Suprapubic skin (tissue), 4 donors: ENCODE measurements at regions not wholly inside any gene's neighbourhood (a gene's known extent, or its start where the extent isn't known, plus 50 kb on each side); places are given as distances from the start of the nearest gene placed in this dataset.

Experiments
- DNase-seq, 2 donors: peaks; one replicate each; pipeline ENCODE4 v3.0.0-alpha.2; 2019; ENCODE audit warnings: low spot score in 2 of 2
- H3K27ac ChIP-seq: fragments of 200-600 bp; sonication (generic); one replicate; pipeline ENCODE4 v1.5.1; 2019
- H3K27me3 ChIP-seq: fragments of 200-600 bp; sonication (generic); one replicate; pipeline ENCODE4 v1.5.1; 2019
- H3K36me3 ChIP-seq: fragments of 200-600 bp; sonication (generic); one replicate; pipeline ENCODE4 v1.5.1; 2019
- H3K4me1 ChIP-seq: fragments of 200-600 bp; sonication (generic); one replicate; pipeline ENCODE4 v1.5.1; 2019
- H3K4me3 ChIP-seq: fragments of 200-600 bp; sonication (generic); one replicate; pipeline ENCODE4 v1.5.1; 2019; ENCODE audit warnings: mild to moderate bottlenecking
- H3K9me3 ChIP-seq: fragments of 200-600 bp; sonication (generic); one replicate; pipeline ENCODE4 v1.5.1; 2019
- CTCF ChIP-seq, 2 donors: fragments of 200-600 bp in 1 of 2; fragments of 450-650 bp in 1 of 2; sonication (generic) in 1 of 2; IDR thresholded peaks; one replicate each; pipeline ENCODE4 v1.5.1; 2016 to 2019; ENCODE audit warnings: antibody characterized with exemption in 2 of 2, mild to moderate bottlenecking in 1 of 2, moderate library complexity in 1 of 2
- EP300 ChIP-seq: sonication (generic); formaldehyde crosslinking; IDR thresholded peaks from one replicate; pipeline ENCODE4 v1.6.1; 2017; ENCODE audit warnings: antibody characterized with exemption
- POLR2A ChIP-seq, 2 donors: fragments of 450-650 bp; IDR thresholded peaks; one replicate each; pipeline ENCODE4 v1.6.1; 2017; ENCODE audit warnings: antibody characterized with exemption in 2 of 2, mild to moderate bottlenecking in 2 of 2, moderate library complexity in 2 of 2
- POLR2AphosphoS5 ChIP-seq, 3 donors: sonication (generic); formaldehyde crosslinking; IDR thresholded peaks; one replicate each; pipeline ENCODE4 v1.6.1; 2017; ENCODE audit warnings: antibody characterized with exemption in 3 of 3
- WGBS: methylation state at CpG from one replicate; pipeline ENCODE4 v1.1.5; 2018; 5-methylcytosine and 5-hydroxymethylcytosine counted together

GRCh38 chr11:134489728-134490127 is 77.7 kb upstream of the B3GAT1 start:
- no peaks in the 10 kb centered on the region for H3K9me3 ChIP-seq
- peak in 1 of 2 donors; percentile 44 for DNase-seq
- no peaks in the 10 kb centered on the region for H3K4me1 ChIP-seq
- 58% methylated on average over 5 of the region's 5 CpGs for WGBS
- no peak overlapping the region for H3K27ac ChIP-seq
- H3K27me3 ChIP-seq: peaks cover 13% of the 10 kb centered on the region
- H3K36me3 ChIP-seq: no peaks in the 10 kb centered on the region
- no peak overlapping the region for H3K4me3 ChIP-seq
- TF ChIP-seq POLR2AphosphoS5 (IDR thresholded peaks at IDR 0.05): no peak
- no peak for TF ChIP-seq CTCF (IDR thresholded peaks at IDR 0.05)
- TF ChIP-seq EP300: no peak
- no peak for TF ChIP-seq POLR2A (IDR thresholded peaks at IDR 0.05)

- peak in 1 of 2 donors; percentile 55 for DNase-seq
- Histone ChIP-seq H3K4me1 (no peaks in the 10 kb centered on the region), H3K9me3 (no peaks in the 10 kb centered on the region), H3K36me3 (no peaks in the 10 kb centered on the region), H3K4me3 (no peak overlapping the region), H3K27ac (no peak overlapping the region), H3K27me3 (peaks cover 13% of the 10 kb centered on the region)
- 79% methylated on average over 9 of the region's 9 CpGs for WGBS
- TF ChIP-seq EP300: no peak
- TF ChIP-seq POLR2AphosphoS5 (IDR thresholded peaks at IDR 0.05): no peak
- TF ChIP-seq CTCF (IDR thresholded peaks at IDR 0.05): no peak
- TF ChIP-seq POLR2A (IDR thresholded peaks at IDR 0.05): no peak
These were observed 76.9 kb upstream of the B3GAT1 start for GRCh38 chr11:134488913-134489312.

- H3K36me3 ChIP-seq: no peaks in the 10 kb centered on the region
- no peak overlapping the region for H3K27ac ChIP-seq
- H3K4me3 ChIP-seq: no peak overlapping the region
- no peak for TF ChIP-seq POLR2AphosphoS5 (IDR thresholded peaks at IDR 0.05)
- TF ChIP-seq EP300: no peak
- no peak for TF ChIP-seq CTCF (IDR thresholded peaks at IDR 0.05)
- no peak for TF ChIP-seq POLR2A (IDR thresholded peaks at IDR 0.05)
- DNase-seq: peak in 1 of 2 donors; percentile 26
- peaks cover 13% of the 10 kb centered on the region for H3K27me3 ChIP-seq
- no peaks in the 10 kb centered on the region for H3K9me3 ChIP-seq
- no peaks in the 10 kb centered on the region for H3K4me1 ChIP-seq
- 70% methylated on average over 4 of the region's 4 CpGs for WGBS
These were observed 76.5 kb upstream of the B3GAT1 start for GRCh38 chr11:134488512-134488911.

GRCh38 chr11:134487696-134488095 is 75.7 kb upstream of the B3GAT1 start:
- H3K27ac ChIP-seq: no peak overlapping the region
- H3K27me3 ChIP-seq: peaks cover 20% of the 10 kb centered on the region
- no peaks in the 10 kb centered on the region for H3K36me3 ChIP-seq
- no peak for TF ChIP-seq POLR2AphosphoS5 (IDR thresholded peaks at IDR 0.05)
- TF ChIP-seq POLR2A (IDR thresholded peaks at IDR 0.05): no peak
- TF ChIP-seq EP300: no peak
- no peak for TF ChIP-seq CTCF (IDR thresholded peaks at IDR 0.05)
- H3K4me1 ChIP-seq: no peaks in the 10 kb centered on the region
- no peaks in the 10 kb centered on the region for H3K9me3 ChIP-seq
- no peak overlapping the region for H3K4me3 ChIP-seq
- DNase-seq: no peak
- WGBS: 78% methylated on average over 3 of the region's 3 CpGs

GRCh38 chr11:134486704-134487103 is 74.7 kb upstream of the B3GAT1 start:
- DNase-seq: peak in 1 of 2 donors; percentile 63
- no peaks in the 10 kb centered on the region for H3K4me1 ChIP-seq
- peaks cover 21% of the 10 kb centered on the region for H3K27me3 ChIP-seq
- WGBS: 60% methylated on average over 6 of the region's 6 CpGs
- TF ChIP-seq CTCF (IDR thresholded peaks at IDR 0.05) (no peak), POLR2AphosphoS5 (IDR thresholded peaks at IDR 0.05) (no peak)
- no peak overlapping the region for H3K4me3 ChIP-seq
- H3K27ac ChIP-seq: no peak overlapping the region
- no peaks in the 10 kb centered on the region for H3K9me3 ChIP-seq
- no peaks in the 10 kb centered on the region for H3K36me3 ChIP-seq
